ENCODE measurements at regions not wholly inside any gene's neighbourhood (a gene's known extent, or its start where the extent isn't known, plus 50 kb on each side); places are given as distances from the start of the nearest gene placed in this dataset.

- H3K36me3 ChIP-seq (ENCODE audit: control insufficient read depth, insufficient read depth, low read length): no peaks in the 10 kb centered on the region
- H3K27ac ChIP-seq (ENCODE audit: extremely low read depth, low read depth, low read length): no peak overlapping the region
- no peaks in the 10 kb centered on the region for H4K20me1 ChIP-seq (replicated peaks; ENCODE audit: control insufficient read depth, insufficient read depth, low read length)
- POLR2A ChIA-PET: no interaction called here
- TF ChIP-seq ZNF398 (CRISPR knock-in tag; IDR thresholded peaks at IDR 0.05): no peak
- DNase-seq (ENCODE audit: extremely low read depth in 1 of 4, low spot score in 3 of 4): no peak
- no peak for FAIRE-seq
- in situ Hi-C loops (cut with MboI): no loop called here
- H3K4me2 ChIP-seq (ENCODE audit: insufficient read depth, low read length): no peak overlapping the region
- no TSS peak for BruUV-seq (replicated peaks)
- H3K4me1 ChIP-seq (replicated peaks in 1 of 2; ENCODE audit: control insufficient read depth in 2 of 2, insufficient read depth in 2 of 2, low read length in 2 of 2): no peaks in the 10 kb centered on the region
- intact Hi-C loops (cut with micrococcal nuclease): no loop called here
- CTCF ChIA-PET (ENCODE audit: low intra/inter-chr PET ratio): no interaction called here
- H3K4me3 ChIP-seq: no peak overlapping the region
- no peaks in the 10 kb centered on the region for H3K79me2 ChIP-seq (ENCODE audit: control insufficient read depth, insufficient read depth, low read length)
- no peaks in the 10 kb centered on the region for H3K9me3 ChIP-seq (replicated peaks; ENCODE audit: control insufficient read depth, insufficient read depth, low read depth, low read length)
- no peak overlapping the region for H3K9ac ChIP-seq (ENCODE audit: insufficient read depth in 1 of 2, low read depth in 2 of 2, low read length in 2 of 2)
- no peak overlapping the region for H2AFZ ChIP-seq (ENCODE audit: low read depth, low read length)
- H3K27me3 ChIP-seq (ENCODE audit: control insufficient read depth in 2 of 2, insufficient read depth in 2 of 2, low read length in 2 of 2): no peaks in the 10 kb centered on the region
- 0% methylated on average over 4 of the region's 4 CpGs for WGBS (ENCODE audit: insufficient coverage, low coverage, missing lambda C conversion rate)
- ATAC-seq: no peak
- no peaks in the 10 kb centered on the region for H3K9me1 ChIP-seq (ENCODE audit: control insufficient read depth, insufficient read depth, low read length)
These were observed 960.2 kb downstream of the TUSC7 start for GRCh38 chr3:117669774-117670173.

DNA sequence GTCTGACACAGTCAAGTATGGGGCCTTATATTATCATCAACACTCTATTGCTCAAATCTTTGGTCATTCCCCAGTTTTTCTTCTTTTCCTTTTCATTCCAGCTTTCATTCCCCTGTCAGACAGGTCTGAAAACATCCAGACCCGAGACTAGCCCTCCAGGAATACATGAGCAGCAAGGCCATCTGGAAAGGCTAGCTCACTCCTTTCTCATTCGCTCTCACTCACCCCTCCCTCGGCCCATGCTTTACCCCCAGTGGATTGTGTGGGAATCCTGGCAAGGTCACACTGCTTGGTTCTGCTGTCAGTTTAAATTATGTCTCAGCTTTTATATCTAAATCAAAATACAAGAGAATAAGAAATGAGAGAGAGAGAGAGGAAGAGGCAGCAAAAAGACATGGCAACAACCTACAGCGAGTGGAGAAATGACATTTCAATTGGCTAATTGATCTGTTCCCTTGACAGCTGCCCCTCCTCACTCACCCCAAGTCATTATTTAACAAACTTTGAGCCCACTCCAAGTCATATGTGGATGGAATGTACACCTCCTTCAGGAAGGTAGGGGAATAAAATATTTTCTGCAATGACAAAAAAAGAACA, 962.2 kb downstream of the TUSC7 start:
- Histone ChIP-seq H3K27me3 (ENCODE audit: control insufficient read depth in 2 of 2, insufficient read depth in 2 of 2, low read length in 2 of 2) (no peaks in the 10 kb centered on the region), H4K20me1 (replicated peaks; ENCODE audit: control insufficient read depth, insufficient read depth, low read length) (no peaks in the 10 kb centered on the region), H3K9ac (ENCODE audit: insufficient read depth in 1 of 2, low read depth in 2 of 2, low read length in 2 of 2) (no peak overlapping the region), H3K4me1 (replicated peaks in 1 of 2; ENCODE audit: control insufficient read depth in 2 of 2, insufficient read depth in 2 of 2, low read length in 2 of 2) (no peaks in the 10 kb centered on the region), H3K27ac (ENCODE audit: extremely low read depth, low read depth, low read length) (no peak overlapping the region), H2AFZ (ENCODE audit: low read depth, low read length) (no peak overlapping the region), H3K36me3 (ENCODE audit: control insufficient read depth, insufficient read depth, low read length) (no peaks in the 10 kb centered on the region), H3K79me2 (ENCODE audit: control insufficient read depth, insufficient read depth, low read length) (no peaks in the 10 kb centered on the region), H3K4me2 (ENCODE audit: insufficient read depth, low read length) (no peak overlapping the region), H3K9me3 (replicated peaks; ENCODE audit: control insufficient read depth, insufficient read depth, low read depth, low read length) (no peaks in the 10 kb centered on the region), H3K4me3 (no peak overlapping the region), H3K9me1 (ENCODE audit: control insufficient read depth, insufficient read depth, low read length) (no peaks in the 10 kb centered on the region)
- DNase-seq (ENCODE audit: extremely low read depth in 1 of 4, low spot score in 3 of 4): no peak
- no TSS peak for BruUV-seq (replicated peaks)
- no peak for ATAC-seq
- intact Hi-C loops (cut with micrococcal nuclease) (no loop called here), in situ Hi-C loops (cut with MboI) (no loop called here)
- ChIA-PET CTCF (ENCODE audit: low intra/inter-chr PET ratio) (no interaction called here), POLR2A (interaction anchor here (0.8 kb wide), 1 partner anchor 23 kb away, joined by 3 read pairs; no protein-coding TSS in a partner anchor)
- FAIRE-seq: no peak
- TF ChIP-seq NCOA4 (IDR thresholded peaks at IDR 0.05; ENCODE audit: partially characterized antibody): no peak
- TF ChIP-seq NFIX (CRISPR knock-in tag; IDR thresholded peaks at IDR 0.05; ENCODE audit: low read depth): no peak
- TF ChIP-seq, protein P1, sequence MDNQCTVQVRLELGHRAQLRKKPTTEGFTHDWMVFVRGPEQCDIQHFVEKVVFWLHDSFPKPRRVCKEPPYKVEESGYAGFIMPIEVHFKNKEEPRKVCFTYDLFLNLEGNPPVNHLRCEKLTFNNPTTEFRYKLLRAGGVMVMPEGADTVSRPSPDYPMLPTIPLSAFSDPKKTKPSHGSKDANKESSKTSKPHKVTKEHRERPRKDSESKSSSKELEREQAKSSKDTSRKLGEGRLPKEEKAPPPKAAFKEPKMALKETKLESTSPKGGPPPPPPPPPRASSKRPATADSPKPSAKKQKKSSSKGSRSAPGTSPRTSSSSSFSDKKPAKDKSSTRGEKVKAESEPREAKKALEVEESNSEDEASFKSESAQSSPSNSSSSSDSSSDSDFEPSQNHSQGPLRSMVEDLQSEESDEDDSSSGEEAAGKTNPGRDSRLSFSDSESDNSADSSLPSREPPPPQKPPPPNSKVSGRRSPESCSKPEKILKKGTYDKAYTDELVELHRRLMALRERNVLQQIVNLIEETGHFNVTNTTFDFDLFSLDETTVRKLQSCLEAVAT (IDR thresholded peaks at IDR 0.05): no peak
- TF ChIP-seq SP2 (IDR thresholded peaks at IDR 0.05; ENCODE audit: extremely low read depth, low read depth, low read length, poor library complexity, severe bottlenecking): no peak
- no peak for TF ChIP-seq POLR2AphosphoS5 (IDR thresholded peaks at IDR 0.05; ENCODE audit: control insufficient read depth, insufficient read depth, low read depth, low read length)
- TF ChIP-seq, protein P2, sequence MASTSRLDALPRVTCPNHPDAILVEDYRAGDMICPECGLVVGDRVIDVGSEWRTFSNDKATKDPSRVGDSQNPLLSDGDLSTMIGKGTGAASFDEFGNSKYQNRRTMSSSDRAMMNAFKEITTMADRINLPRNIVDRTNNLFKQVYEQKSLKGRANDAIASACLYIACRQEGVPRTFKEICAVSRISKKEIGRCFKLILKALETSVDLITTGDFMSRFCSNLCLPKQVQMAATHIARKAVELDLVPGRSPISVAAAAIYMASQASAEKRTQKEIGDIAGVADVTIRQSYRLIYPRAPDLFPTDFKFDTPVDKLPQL (IDR thresholded peaks at IDR 0.05; ENCODE audit: extremely low read depth, insufficient read length): no peak
- no peak for TF ChIP-seq BMI1 (IDR thresholded peaks at IDR 0.05; ENCODE audit: low read length)
- WGBS (ENCODE audit: insufficient coverage, low coverage, missing lambda C conversion rate): 0% methylated on average over 3 of the region's 4 CpGs

Measured in K562 (cell line).